ENCODE measurements at regions not wholly inside any gene's neighbourhood (a gene's known extent, or its start where the extent isn't known, plus 50 kb on each side); places are given as distances from the start of the nearest gene placed in this dataset.
A peak's percentile ranks its signal among the peaks of the same experiment; 100 is the strongest.

DNA sequence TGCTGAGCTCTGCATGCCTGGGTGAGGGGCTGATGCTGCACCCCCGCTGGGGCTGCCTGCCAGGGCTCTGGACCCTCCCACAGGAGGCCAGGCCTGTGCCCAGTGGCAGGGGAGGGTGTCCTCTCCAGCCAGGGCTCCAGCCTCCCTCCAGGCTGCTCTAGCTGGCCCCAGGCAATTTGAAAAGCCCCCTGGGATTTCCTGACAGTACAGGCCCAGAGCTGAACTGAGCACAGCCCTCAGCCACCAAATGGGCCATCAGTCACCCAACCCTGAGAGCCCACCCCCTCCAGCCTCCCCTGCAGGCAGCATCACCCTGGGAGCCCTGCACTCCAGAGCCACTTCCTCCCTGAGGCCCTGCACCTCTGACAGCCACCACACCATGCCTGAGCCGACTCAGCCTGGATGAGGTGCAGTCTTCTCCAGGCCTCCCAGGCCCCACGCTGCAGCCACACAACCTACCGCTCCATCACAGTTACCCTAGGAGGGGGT lies 101.8 kb upstream of the RET start:
- Histone ChIP-seq H3K27me3 (no peaks in the 10 kb centered on the region), H3K27ac (no peak overlapping the region), H3K4me3 (no peak overlapping the region), H3K36me3 (replicated peaks in 1 of 2) (no peaks in the 10 kb centered on the region), H3K9me3 (replicated peaks in 1 of 3) (no peaks in the 10 kb centered on the region), H3K4me1 (replicated peaks in 1 of 2) (no peaks in the 10 kb centered on the region)
- 79 to 90% (median 84%) methylated on average over 2 to 4 of the region's 4 CpGs for WGBS, 4 donors
- DNase-seq: peak in 4 of 7 donors; percentile 2 to 48 (median 10)
- TF ChIP-seq POLR2A (IDR thresholded peaks at IDR 0.05) (no peak), CTCF (IDR thresholded peaks at IDR 0.05) (no peak)
- intact Hi-C loops (cut with DNase I): no loop called here

- no peaks in the 10 kb centered on the region for H3K4me1 ChIP-seq (replicated peaks in 1 of 2)
- H3K27ac ChIP-seq: no peak overlapping the region
- peak in 5 of 7 donors; percentile 1 to 67 (median 9) for DNase-seq
- no peaks in the 10 kb centered on the region for H3K36me3 ChIP-seq (replicated peaks in 1 of 2)
- no peaks in the 10 kb centered on the region for H3K27me3 ChIP-seq
- TF ChIP-seq CTCF (IDR thresholded peaks at IDR 0.05) (no peak), POLR2A (IDR thresholded peaks at IDR 0.05) (no peak)
- intact Hi-C loops (cut with DNase I): no loop called here
- H3K4me3 ChIP-seq: no peak overlapping the region
- WGBS, 4 donors: 78 to 88% (median 83%) methylated on average over 14 to 21 of the region's 21 CpGs
- no peaks in the 10 kb centered on the region for H3K9me3 ChIP-seq (replicated peaks in 1 of 3)
Observed at GRCh38 chr10:42975558-42976340, 101.1 kb upstream of the RET start.

- 73 to 100% (median 78%) methylated on average over 2 to 7 of the region's 7 CpGs for WGBS, 4 donors
- Histone ChIP-seq H3K27me3 (no peaks in the 10 kb centered on the region), H3K4me3 (no peak overlapping the region), H3K9me3 (replicated peaks in 1 of 3) (no peaks in the 10 kb centered on the region), H3K27ac (no peak overlapping the region), H3K36me3 (replicated peaks in 1 of 2) (no peaks in the 10 kb centered on the region), H3K4me1 (replicated peaks in 1 of 2) (no peaks in the 10 kb centered on the region)
- TF ChIP-seq POLR2A (IDR thresholded peaks at IDR 0.05) (no peak), CTCF (IDR thresholded peaks at IDR 0.05) (no peak)
- DNase-seq: peak in 4 of 7 donors; percentile 2 to 42 (median 6)
- intact Hi-C loops (cut with DNase I): no loop called here
Observed at GRCh38 chr10:42976351-42977031, 100.4 kb upstream of the RET start.

DNA sequence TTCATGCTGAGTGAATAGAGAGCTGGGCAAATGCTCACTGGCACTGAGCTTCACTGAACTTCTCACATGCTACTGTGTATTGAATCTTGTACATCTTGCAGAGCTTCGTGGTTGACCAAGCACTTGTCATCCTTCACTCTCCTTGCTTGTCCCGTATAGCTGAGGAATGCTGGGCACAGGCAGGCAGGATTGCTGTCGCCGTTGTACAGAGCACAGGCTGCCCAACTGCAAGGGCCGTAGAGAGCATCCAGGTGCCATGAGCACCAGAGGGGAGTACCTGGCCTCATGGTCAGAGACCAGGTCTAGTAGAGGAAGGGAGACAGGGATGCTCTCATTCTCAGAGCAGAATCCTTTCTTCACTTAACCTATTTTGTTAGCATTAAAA lies 99.8 kb upstream of the RET start:
- no peaks in the 10 kb centered on the region for H3K9me3 ChIP-seq (replicated peaks in 1 of 3)
- 74 to 93% (median 85%) methylated on average over 5 of the region's 5 CpGs for WGBS, 4 donors
- H3K27me3 ChIP-seq: no peaks in the 10 kb centered on the region
- no peaks in the 10 kb centered on the region for H3K4me1 ChIP-seq (replicated peaks in 1 of 2)
- intact Hi-C loops (cut with DNase I): no loop called here
- DNase-seq: peak in 4 of 7 donors; percentile 2 to 46 (median 6)
- H3K4me3 ChIP-seq: no peak overlapping the region
- no peaks in the 10 kb centered on the region for H3K36me3 ChIP-seq (replicated peaks in 1 of 2)
- TF ChIP-seq POLR2A (IDR thresholded peaks at IDR 0.05) (no peak), CTCF (IDR thresholded peaks at IDR 0.05) (no peak)
- H3K27ac ChIP-seq: no peak overlapping the region

All from adrenal gland (tissue), 9 donors.